RWPE2 (cell line): ENCODE measurements at regions not wholly inside any gene's neighbourhood (a gene's known extent, or its start where the extent isn't known, plus 50 kb on each side); places are given as distances from the start of the nearest gene placed in this dataset.
"Not testable (repeated sequence)": the region's sequence is repeated elsewhere in the genome, so short reads cannot be mapped to it uniquely, and the experiment has no call there.

ENCODE experiments used
- ATAC-seq: fragments of 200-7000 bp; cut with Tn5 transposase; 3 replicates; pipeline ENCODE4 v1.9.1; 2021; ENCODE audit warnings: low read depth
- DNase-seq: peaks from one replicate; pipeline ENCODE4 v3.0.0-alpha.2; 2020; ENCODE audit warnings: low spot score
- H3K27ac ChIP-seq: fragments of 450-650 bp; 2 replicates; pipeline ENCODE4 v1.5.1; 2017; ENCODE audit warnings: mild to moderate bottlenecking; ENCODE audit not compliant: poor library complexity, severe bottlenecking
- H3K27me3 ChIP-seq: fragments of 250-450 bp; sonication (Bioruptor Pico); 2 replicates; pipeline ENCODE4 v1.5.1; 2021; ENCODE audit warnings: mild to moderate bottlenecking, moderate library complexity; ENCODE audit not compliant: insufficient read depth, poor library complexity, severe bottlenecking
- H3K36me3 ChIP-seq: fragments of 250-450 bp; sonication (Bioruptor Pico); 2 replicates; pipeline ENCODE4 v1.5.1; 2020; ENCODE audit warnings: low read depth, mild to moderate bottlenecking, moderate library complexity
- H3K4me1 ChIP-seq: fragments of 250-450 bp; sonication (Bioruptor Pico); 2 replicates; pipeline ENCODE4 v1.5.1; 2021; ENCODE audit warnings: mild to moderate bottlenecking, moderate library complexity; ENCODE audit not compliant: insufficient read depth, poor library complexity, severe bottlenecking
- H3K4me3 ChIP-seq: fragments of 250-450 bp; sonication (Bioruptor Pico); 2 replicates; pipeline ENCODE4 v1.5.1; 2021; ENCODE audit warnings: mild to moderate bottlenecking, moderate library complexity; ENCODE audit not compliant: severe bottlenecking
- H3K9me3 ChIP-seq: fragments of 250-450 bp; sonication (Bioruptor Pico); 2 replicates; pipeline ENCODE4 v1.5.1; 2021; ENCODE audit warnings: mild to moderate bottlenecking, moderate library complexity; ENCODE audit not compliant: severe bottlenecking
- TF ChIP-seq, protein P1 (sequence below): fragments of 450-650 bp; IDR thresholded peaks from one replicate; pipeline ENCODE4 v1.5.1; 2017; ENCODE audit warnings: mild to moderate bottlenecking, moderate library complexity; ENCODE audit not compliant: poor library complexity, severe bottlenecking

DNA sequence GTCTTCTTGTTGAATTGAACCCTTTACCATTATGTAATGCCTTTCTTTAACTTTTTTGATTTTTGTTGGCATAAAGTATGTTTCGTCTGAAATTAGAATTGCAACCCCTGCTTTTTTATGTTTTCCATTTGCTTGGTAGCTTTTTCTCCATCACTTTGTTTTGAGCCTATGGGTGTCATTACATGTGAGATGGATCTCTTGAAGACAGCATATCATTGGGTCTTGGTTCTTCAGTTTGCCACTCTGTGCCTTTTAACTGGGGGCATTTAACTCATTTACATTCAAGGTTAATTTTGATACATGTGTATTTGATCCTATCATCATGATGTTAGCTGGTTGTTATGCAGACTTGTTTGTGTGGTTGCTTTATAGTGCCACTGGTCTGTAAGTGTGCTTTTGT is 489.4 kb upstream of the TNP1 start:
- no peak overlapping the region for H3K4me3 ChIP-seq
- H3K9me3 ChIP-seq, result no peaks in the 10 kb centered on the region
- no peaks in the 10 kb centered on the region for H3K4me1 ChIP-seq
- DNase-seq (no peak), ATAC-seq (no peak)
- H3K36me3 ChIP-seq, result no peaks in the 10 kb centered on the region
- H3K27me3 ChIP-seq, result no peaks in the 10 kb centered on the region
- no peak overlapping the region for H3K27ac ChIP-seq
- TF ChIP-seq, protein P1, sequence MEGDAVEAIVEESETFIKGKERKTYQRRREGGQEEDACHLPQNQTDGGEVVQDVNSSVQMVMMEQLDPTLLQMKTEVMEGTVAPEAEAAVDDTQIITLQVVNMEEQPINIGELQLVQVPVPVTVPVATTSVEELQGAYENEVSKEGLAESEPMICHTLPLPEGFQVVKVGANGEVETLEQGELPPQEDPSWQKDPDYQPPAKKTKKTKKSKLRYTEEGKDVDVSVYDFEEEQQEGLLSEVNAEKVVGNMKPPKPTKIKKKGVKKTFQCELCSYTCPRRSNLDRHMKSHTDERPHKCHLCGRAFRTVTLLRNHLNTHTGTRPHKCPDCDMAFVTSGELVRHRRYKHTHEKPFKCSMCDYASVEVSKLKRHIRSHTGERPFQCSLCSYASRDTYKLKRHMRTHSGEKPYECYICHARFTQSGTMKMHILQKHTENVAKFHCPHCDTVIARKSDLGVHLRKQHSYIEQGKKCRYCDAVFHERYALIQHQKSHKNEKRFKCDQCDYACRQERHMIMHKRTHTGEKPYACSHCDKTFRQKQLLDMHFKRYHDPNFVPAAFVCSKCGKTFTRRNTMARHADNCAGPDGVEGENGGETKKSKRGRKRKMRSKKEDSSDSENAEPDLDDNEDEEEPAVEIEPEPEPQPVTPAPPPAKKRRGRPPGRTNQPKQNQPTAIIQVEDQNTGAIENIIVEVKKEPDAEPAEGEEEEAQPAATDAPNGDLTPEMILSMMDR, result no peak

DNA sequence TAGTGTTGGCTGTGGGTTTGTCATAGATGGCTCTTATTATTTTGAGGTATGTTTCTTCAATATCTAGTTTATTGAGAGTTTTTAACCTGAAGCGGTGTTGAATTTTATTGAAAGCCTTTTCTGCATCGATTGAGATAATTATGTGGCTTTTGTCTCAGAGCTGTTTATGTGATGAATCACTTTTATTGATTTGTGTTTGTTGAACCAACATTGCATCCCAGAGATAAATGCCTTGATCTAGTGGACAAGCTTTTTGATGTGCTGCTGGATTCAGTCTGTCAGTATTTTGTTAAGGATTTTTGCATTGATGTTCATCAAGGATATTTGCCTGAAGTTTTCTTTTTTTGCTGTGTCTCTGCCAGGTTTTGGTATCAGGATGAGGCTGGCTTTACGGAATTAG is 487.8 kb upstream of the TNP1 start:
- H3K27ac ChIP-seq, result not testable (repeated sequence)

DNA sequence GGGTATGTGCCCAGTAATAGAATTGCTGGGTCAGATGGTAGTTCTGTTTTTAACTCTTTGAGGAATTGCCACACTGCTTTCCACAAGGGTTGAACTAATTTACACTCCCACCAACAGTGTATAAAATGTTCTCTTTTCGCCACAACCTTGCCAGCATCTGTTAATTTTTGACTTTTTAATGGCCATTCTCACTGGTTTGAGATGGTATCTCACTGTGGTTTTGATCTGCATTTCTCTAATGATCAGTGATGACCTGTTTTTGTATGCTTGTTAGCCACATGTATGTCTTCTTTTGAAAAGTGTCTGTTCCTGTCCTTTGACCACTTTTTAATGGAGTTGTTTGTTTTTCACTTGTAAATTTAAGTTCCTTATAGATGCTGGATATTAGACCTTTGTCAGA is 486.2 kb upstream of the TNP1 start:
- ATAC-seq, H3K4me3 ChIP-seq, H3K27ac ChIP-seq, H3K4me1 ChIP-seq, H3K27me3 ChIP-seq, H3K36me3 ChIP-seq, DNase-seq, H3K9me3 ChIP-seq: not testable (repeated sequence)

More for the DNA sequence above, 487.8 kb upstream of the TNP1 start:
- H3K4me3 ChIP-seq, H3K9me3 ChIP-seq, H3K27me3 ChIP-seq, H3K36me3 ChIP-seq, ATAC-seq, DNase-seq, H3K4me1 ChIP-seq: not testable (repeated sequence)

DNA sequence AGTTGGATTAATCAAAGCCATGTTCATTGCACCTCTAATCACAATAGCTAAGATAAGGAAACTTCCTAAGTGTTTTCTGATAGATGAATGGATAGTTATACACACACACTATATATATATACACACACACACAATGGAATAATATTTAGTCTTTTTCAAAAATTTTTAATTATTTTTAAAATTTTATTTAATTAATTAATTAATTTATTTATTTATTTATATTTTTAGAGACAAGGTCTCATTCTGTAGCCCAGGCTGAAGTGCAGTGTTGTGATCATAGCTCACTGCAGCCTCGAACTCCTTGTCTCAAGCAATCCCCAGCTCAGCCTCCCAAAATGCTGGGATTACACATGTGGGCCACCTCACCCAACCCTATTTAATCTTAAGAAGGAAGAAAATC is 481.0 kb upstream of the TNP1 start:
- H3K27ac ChIP-seq, result no peak overlapping the region
- H3K4me3 ChIP-seq, result no peak overlapping the region
- peaks cover 5% of the 10 kb centered on the region for H3K4me1 ChIP-seq
- no peak for ATAC-seq
- H3K27me3 ChIP-seq, result no peaks in the 10 kb centered on the region
- H3K36me3 ChIP-seq, result no peaks in the 10 kb centered on the region
- TF ChIP-seq, protein P1, result no peak
- H3K9me3 ChIP-seq, result no peaks in the 10 kb centered on the region
- DNase-seq, result no peak

DNA sequence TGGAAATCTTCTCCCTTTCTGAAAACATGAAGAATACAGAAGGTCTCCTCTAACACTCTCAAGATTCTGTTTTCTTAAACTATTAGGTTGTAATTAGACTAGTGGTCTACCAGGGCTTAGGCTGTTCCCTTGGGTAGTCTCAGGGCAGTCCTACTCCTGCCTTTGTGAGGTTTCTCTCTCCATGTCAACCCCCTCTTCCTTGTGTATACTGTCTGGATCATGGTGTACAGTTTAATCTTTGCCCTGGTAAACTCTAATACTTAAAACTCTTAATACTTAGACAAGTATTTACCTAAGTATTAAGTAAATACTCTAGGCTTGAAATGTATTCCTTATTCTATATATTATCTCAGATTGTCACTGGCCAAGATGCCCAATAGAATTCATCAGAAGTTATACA is 480.3 kb upstream of the TNP1 start:
- Histone ChIP-seq H3K27me3 (no peaks in the 10 kb centered on the region), H3K27ac (no peak overlapping the region), H3K36me3 (no peaks in the 10 kb centered on the region), H3K4me3 (no peak overlapping the region), H3K4me1 (peaks cover 9% of the 10 kb centered on the region), H3K9me3 (no peaks in the 10 kb centered on the region)
- ATAC-seq (no peak), DNase-seq (no peak)
- TF ChIP-seq, protein P1, result no peak

DNA sequence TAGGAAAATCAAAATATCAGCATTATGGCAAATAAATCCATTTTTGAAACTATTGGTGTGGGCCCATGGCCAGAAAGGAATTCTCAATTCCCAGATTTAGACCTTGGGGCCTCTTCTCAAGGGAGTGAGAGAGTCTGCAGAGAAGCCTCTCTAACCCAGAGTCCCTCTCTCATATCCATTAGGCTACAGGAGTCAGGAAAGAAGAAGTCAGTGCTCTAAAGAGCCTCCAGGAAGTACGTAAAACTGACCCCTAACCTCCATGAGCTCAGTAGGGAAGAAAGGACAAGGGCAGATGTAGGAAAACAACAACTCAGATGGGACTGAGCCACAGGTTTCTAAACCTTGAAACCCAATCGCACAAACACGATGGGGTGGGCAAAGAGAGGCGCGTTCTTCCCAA is 479.9 kb upstream of the TNP1 start:
- H3K27me3 ChIP-seq, result no peaks in the 10 kb centered on the region
- peaks cover 12% of the 10 kb centered on the region for H3K4me1 ChIP-seq
- DNase-seq (no peak), ATAC-seq (no peak)
- TF ChIP-seq, protein P1, result no peak
- no peaks in the 10 kb centered on the region for H3K36me3 ChIP-seq
- no peak overlapping the region for H3K4me3 ChIP-seq
- no peak overlapping the region for H3K27ac ChIP-seq
- no peaks in the 10 kb centered on the region for H3K9me3 ChIP-seq
